ENCODE measurements at regions not wholly inside any gene's neighbourhood (a gene's known extent, or its start where the extent isn't known, plus 50 kb on each side); places are given as distances from the start of the nearest gene placed in this dataset.

GRCh38 chr2:13905831-13906230, 726.7 kb upstream of the LRATD1 start:
- TF ChIP-seq EGR1 (IDR thresholded peaks at IDR 0.05) (no peak), RAD21 (IDR thresholded peaks at IDR 0.05; ENCODE audit: low read depth) (no peak), TEAD4 (IDR thresholded peaks at IDR 0.05) (no peak), YY1 (IDR thresholded peaks at IDR 0.05; ENCODE audit: low read depth) (no peak), USF1 (IDR thresholded peaks at IDR 0.05) (no peak), REST (IDR thresholded peaks at IDR 0.05; ENCODE audit: low read depth) (no peak), TCF12 (IDR thresholded peaks at IDR 0.05; ENCODE audit: low read depth) (no peak), TAF1 (IDR thresholded peaks at IDR 0.05; ENCODE audit: low read depth) (no peak)

GRCh38 chr2:13916066-13916465, 716.5 kb upstream of the LRATD1 start:
- no peak for TF ChIP-seq EP300 (IDR thresholded peaks at IDR 0.05; ENCODE audit: borderline replicate concordance)
- TF ChIP-seq RAD21 (IDR thresholded peaks at IDR 0.05; ENCODE audit: low read depth): no peak
- no peak for TF ChIP-seq TEAD4 (IDR thresholded peaks at IDR 0.05)
- TF ChIP-seq ZBTB7A (IDR thresholded peaks at IDR 0.05; ENCODE audit: low read depth): no peak
- TF ChIP-seq CREB1 (IDR thresholded peaks at IDR 0.05; ENCODE audit: low read depth): no peak
- TF ChIP-seq USF1 (IDR thresholded peaks at IDR 0.05): no peak
- no peak for TF ChIP-seq MAX (IDR thresholded peaks at IDR 0.05)
- TF ChIP-seq TAF1 (IDR thresholded peaks at IDR 0.05; ENCODE audit: low read depth): no peak
- no peak for TF ChIP-seq CEBPB (IDR thresholded peaks at IDR 0.05)
- TF ChIP-seq EGR1 (IDR thresholded peaks at IDR 0.05): no peak
- no peak for TF ChIP-seq YY1 (IDR thresholded peaks at IDR 0.05; ENCODE audit: low read depth)
- TF ChIP-seq FOXM1 (IDR thresholded peaks at IDR 0.05; ENCODE audit: borderline replicate concordance, low read depth): no peak
- no peak for TF ChIP-seq NFIC (IDR thresholded peaks at IDR 0.05)
- TF ChIP-seq REST (IDR thresholded peaks at IDR 0.05; ENCODE audit: low read depth): no peak
- no peak for TF ChIP-seq TCF12 (IDR thresholded peaks at IDR 0.05; ENCODE audit: low read depth)

GRCh38 chr2:13917958-13918357, 714.6 kb upstream of the LRATD1 start:
- TF ChIP-seq USF1 (IDR thresholded peaks at IDR 0.05) (no peak), TEAD4 (IDR thresholded peaks at IDR 0.05) (no peak), ZBTB7A (IDR thresholded peaks at IDR 0.05; ENCODE audit: low read depth) (no peak), TCF12 (IDR thresholded peaks at IDR 0.05; ENCODE audit: low read depth) (no peak), REST (IDR thresholded peaks at IDR 0.05; ENCODE audit: low read depth) (no peak), FOXM1 (IDR thresholded peaks at IDR 0.05; ENCODE audit: borderline replicate concordance, low read depth) (no peak), CREB1 (IDR thresholded peaks at IDR 0.05; ENCODE audit: low read depth) (no peak), YY1 (IDR thresholded peaks at IDR 0.05; ENCODE audit: low read depth) (no peak), EP300 (IDR thresholded peaks at IDR 0.05; ENCODE audit: borderline replicate concordance) (no peak), MAX (IDR thresholded peaks at IDR 0.05) (no peak), NFIC (IDR thresholded peaks at IDR 0.05) (no peak), CEBPB (IDR thresholded peaks at IDR 0.05) (no peak), RAD21 (IDR thresholded peaks at IDR 0.05; ENCODE audit: low read depth) (no peak), EGR1 (IDR thresholded peaks at IDR 0.05) (no peak), TAF1 (IDR thresholded peaks at IDR 0.05; ENCODE audit: low read depth) (no peak)

- TF ChIP-seq YY1 (IDR thresholded peaks at IDR 0.05; ENCODE audit: low read depth) (no peak), ZBTB7A (IDR thresholded peaks at IDR 0.05; ENCODE audit: low read depth) (no peak), RAD21 (IDR thresholded peaks at IDR 0.05; ENCODE audit: low read depth) (no peak), EGR1 (IDR thresholded peaks at IDR 0.05) (no peak), REST (IDR thresholded peaks at IDR 0.05; ENCODE audit: low read depth) (no peak)
Measured at GRCh38 chr2:13919981-13920382, 712.5 kb upstream of the LRATD1 start.

Data from Ishikawa (cell line).